H1 (cell line): ENCODE measurements at regions not wholly inside any gene's neighbourhood (a gene's known extent, or its start where the extent isn't known, plus 50 kb on each side); places are given as distances from the start of the nearest gene placed in this dataset.

Experiments used
- CTCF ChIA-PET: fragments of 300-600 bp; sonication (Branson Sonifier 250); formaldehyde crosslinking; loops from one replicate; lab custom pipeline; 2021; ENCODE audit not compliant: partially characterized antibody; lab: Charles Lee
- POLR2A ChIA-PET: fragments of 300-600 bp; sonication (Branson Sonifier 250); formaldehyde crosslinking; loops from one replicate; lab custom pipeline; 2021; ENCODE audit warnings: inconsistent platforms; ENCODE audit not compliant: partially characterized antibody; lab: Charles Lee
- DNase-seq, 2 experiments: peaks; one replicate each; pipeline versions ENCODE4 v3.0.0 to v3.0.0-alpha.2; 2010 to 2022; ENCODE audit warnings: low spot score in 2 of 2, low read depth in 1 of 2, mixed read lengths in 1 of 2
- FAIRE-seq: peaks from 2 replicates; lab custom pipeline; 2011; peaks lifted over from hg19 to GRCh38; lab: Jason Lieb, UNC
- H2AFZ ChIP-seq: 2 replicates; pipeline ENCODE4 v1.8.1; 2012; ENCODE audit warnings: low read length, inconsistent platforms
- H2AK5ac ChIP-seq: 2 replicates; pipeline ENCODE4 v1.6.1; 2013; ENCODE audit warnings: low read depth, low read length
- H2BK120ac ChIP-seq: replicated peaks from 2 replicates; pipeline ENCODE3; 2013; ENCODE audit warnings: low read depth, low read length, inconsistent platforms
- H2BK12ac ChIP-seq: 2 replicates; pipeline ENCODE4 v1.6.1; 2013; ENCODE audit warnings: low read depth, low read length
- H2BK15ac ChIP-seq: 2 replicates; pipeline ENCODE4 v1.6.1; 2013; ENCODE audit warnings: low read length
- H2BK20ac ChIP-seq: 2 replicates; pipeline ENCODE4 v1.6.1; 2013; ENCODE audit warnings: low read length
- H2BK5ac ChIP-seq: 2 replicates; pipeline ENCODE4 v1.6.1; 2013; ENCODE audit warnings: low read depth, low read length
- H3K14ac ChIP-seq: 2 replicates; pipeline ENCODE4 v1.6.1; 2013; ENCODE audit warnings: inconsistent platforms; ENCODE audit not compliant: insufficient read length
- H3K18ac ChIP-seq: 2 replicates; pipeline ENCODE4 v1.6.1; 2013; ENCODE audit warnings: low read length; ENCODE audit errors: extremely low read depth
- H3K23ac ChIP-seq: 2 replicates; pipeline ENCODE4 v1.6.1; 2013; ENCODE audit warnings: inconsistent platforms; ENCODE audit not compliant: insufficient read length
- H3K23me2 ChIP-seq: 2 replicates; pipeline ENCODE4 v1.6.1; 2013; ENCODE audit warnings: low read depth, low read length
- H3K27ac ChIP-seq: 2 replicates; pipeline ENCODE4 v1.6.1; 2011; ENCODE audit warnings: low read depth, low read length, inconsistent platforms
- H3K27me3 ChIP-seq, 4 experiments: replicated peaks in 1 of 4; 1 replicate in 1 of 4; 2 replicates in 3 of 4; pipeline versions ENCODE4 v1.6.1 to v1.8.1; 2011 to 2013; ENCODE audit warnings: low read length in 3 of 4, mild to moderate bottlenecking in 3 of 4, inconsistent platforms in 2 of 4, mixed read lengths in 2 of 4, moderate library complexity in 1 of 4; ENCODE audit not compliant: control insufficient read depth in 3 of 4, insufficient read depth in 3 of 4; ENCODE audit errors: extremely low read depth in 1 of 4
- H3K36me3 ChIP-seq, 4 experiments: 2 replicates each; pipeline versions ENCODE4 v1.6.1 to v1.8.1; 2011 to 2013; ENCODE audit warnings: mild to moderate bottlenecking in 4 of 4, low read length in 3 of 4, moderate library complexity in 2 of 4, control low read depth in 1 of 4, inconsistent platforms in 1 of 4; ENCODE audit not compliant: insufficient read depth in 4 of 4, control insufficient read depth in 2 of 4
- H3K4ac ChIP-seq: replicated peaks from 2 replicates; pipeline ENCODE3; 2013; ENCODE audit warnings: low read length, low read depth, mixed read lengths, inconsistent platforms; ENCODE audit not compliant: insufficient read length
- H3K4me1 ChIP-seq, 4 experiments: replicated peaks in 1 of 4; 1 replicate in 1 of 4; 2 replicates in 3 of 4; pipeline versions ENCODE4 v1.6.1 to v1.8.1; 2011 to 2013; ENCODE audit warnings: low read length in 3 of 4, inconsistent platforms in 2 of 4, mixed read lengths in 1 of 4; ENCODE audit not compliant: insufficient read depth in 4 of 4, control insufficient read depth in 3 of 4
- H3K4me2 ChIP-seq, 2 experiments: 2 replicates each; pipeline versions ENCODE4 v1.6.1 to v1.8.1; 2011 to 2013; ENCODE audit warnings: low read depth in 2 of 2, low read length in 2 of 2, control low read depth in 1 of 2, inconsistent platforms in 1 of 2, mild to moderate bottlenecking in 1 of 2; ENCODE audit not compliant: insufficient read depth in 1 of 2
- H3K4me3 ChIP-seq, 4 experiments: fragments of 200-600, 300-600 bp in 1 of 4; sonication (generic), shearing (Covaris generic), sonication (Bioruptor Twin) in 1 of 4; 2 replicates each; pipeline versions ENCODE4 v1.5.1 to v1.8.1; 2011 to 2016; ENCODE audit warnings: low read length in 4 of 4, low read depth in 3 of 4, control low read depth in 2 of 4, inconsistent platforms in 2 of 4, mild to moderate bottlenecking in 2 of 4, mixed read lengths in 1 of 4, moderate library complexity in 1 of 4; ENCODE audit not compliant: insufficient read depth in 2 of 4; ENCODE audit errors: extremely low read depth in 1 of 4
- H3K56ac ChIP-seq: replicated peaks from 2 replicates; pipeline ENCODE3; 2013; ENCODE audit warnings: low read depth, mild to moderate bottlenecking, mixed read lengths, low read length, inconsistent platforms; ENCODE audit not compliant: insufficient read length
- H3K79me1 ChIP-seq: 2 replicates; pipeline ENCODE4 v1.6.1; 2013; ENCODE audit warnings: low read depth, low read length, control low read depth
- H3K79me2 ChIP-seq, 2 experiments: 2 replicates each; pipeline versions ENCODE4 v1.6.1 to v1.8.1; 2012 to 2013; ENCODE audit warnings: low read length in 2 of 2, mild to moderate bottlenecking in 2 of 2, inconsistent platforms in 1 of 2; ENCODE audit not compliant: insufficient read depth in 2 of 2, control insufficient read depth in 1 of 2
- H3K9ac ChIP-seq, 4 experiments: replicated peaks in 1 of 4; 1 replicate in 1 of 4; 2 replicates in 3 of 4; pipeline versions ENCODE4 v1.6.1 to v1.8.1; 2011 to 2013; ENCODE audit warnings: low read depth in 3 of 4, low read length in 3 of 4, control low read depth in 2 of 4, mild to moderate bottlenecking in 2 of 4, moderate library complexity in 2 of 4, inconsistent platforms in 1 of 4; ENCODE audit errors: extremely low read depth in 1 of 4
- H3K9me3 ChIP-seq, 2 experiments: 2 replicates each; pipeline versions ENCODE4 v1.6.1 to v1.8.1; 2012 to 2013; ENCODE audit warnings: mild to moderate bottlenecking in 2 of 2, moderate library complexity in 2 of 2, control low read depth in 1 of 2, inconsistent platforms in 1 of 2, low read depth in 1 of 2, low read length in 1 of 2, mixed read lengths in 1 of 2; ENCODE audit not compliant: insufficient read depth in 2 of 2
- H4K20me1 ChIP-seq, 2 experiments: replicated peaks in 1 of 2; 2 replicates each; pipeline versions ENCODE3 to v1.8.1; 2011 to 2013; ENCODE audit warnings: inconsistent platforms in 2 of 2, low read length in 2 of 2, mild to moderate bottlenecking in 1 of 2; ENCODE audit not compliant: insufficient read depth in 2 of 2, control insufficient read depth in 1 of 2
- H4K5ac ChIP-seq: 2 replicates; pipeline ENCODE4 v1.6.1; 2013; ENCODE audit warnings: low read length, low read depth, mixed read lengths, inconsistent platforms; ENCODE audit not compliant: insufficient read length
- H4K8ac ChIP-seq: 2 replicates; pipeline ENCODE4 v1.8.0; 2013; ENCODE audit warnings: mild to moderate bottlenecking, moderate library complexity, low read length, inconsistent platforms; ENCODE audit not compliant: insufficient read depth; ENCODE audit errors: extremely low read depth
- H4K91ac ChIP-seq: replicated peaks from 2 replicates; pipeline ENCODE3; 2013; ENCODE audit warnings: low read length, mixed read lengths, inconsistent platforms; ENCODE audit not compliant: insufficient read length
- ATF2 ChIP-seq: IDR thresholded peaks from 2 replicates; pipeline ENCODE4 v1.6.1; 2012; ENCODE audit warnings: low read length, inconsistent platforms
- ATF3 ChIP-seq: IDR thresholded peaks from 2 replicates; pipeline ENCODE4 v1.6.1; 2011; ENCODE audit warnings: low read depth, mild to moderate bottlenecking, low read length; ENCODE audit not compliant: insufficient read depth
- BCL11A ChIP-seq, 2 experiments: IDR thresholded peaks; one replicate each; pipeline ENCODE4 v1.6.1; 2011; ENCODE audit warnings: low read depth in 2 of 2, low read length in 2 of 2, mild to moderate bottlenecking in 2 of 2
- EGR1 ChIP-seq: IDR thresholded peaks from 2 replicates; pipeline ENCODE4 v1.6.1; 2011; ENCODE audit warnings: low read depth, low read length, borderline replicate concordance
- JUND ChIP-seq: IDR thresholded peaks from 2 replicates; pipeline ENCODE4 v1.6.1; 2011; ENCODE audit warnings: mild to moderate bottlenecking, improper control_type of control experiment, low read length
- KDM5A ChIP-seq: fragments of 200-600 bp; IDR thresholded peaks from 2 replicates; pipeline ENCODE4 v1.7.1; 2012; ENCODE audit warnings: mild to moderate bottlenecking, low read length, inconsistent platforms, mixed read lengths
- NANOG ChIP-seq: IDR thresholded peaks from 2 replicates; pipeline ENCODE4 v1.6.1; 2011; ENCODE audit warnings: low read length, low read depth, mild to moderate bottlenecking, inconsistent platforms; ENCODE audit not compliant: insufficient read depth, poor library complexity, severe bottlenecking
- POU5F1 ChIP-seq: IDR thresholded peaks from 2 replicates; pipeline ENCODE4 v1.6.1; 2011; ENCODE audit warnings: low read depth, mild to moderate bottlenecking, low read length, moderate library complexity
- RXRA ChIP-seq: IDR thresholded peaks from 2 replicates; pipeline ENCODE4 v1.6.1; 2011; ENCODE audit warnings: low read depth, mild to moderate bottlenecking, low read length, moderate library complexity; ENCODE audit not compliant: insufficient read depth
- SIRT6 ChIP-seq: IDR thresholded peaks from one replicate; pipeline ENCODE4 v1.7.1; 2012; ENCODE audit warnings: low read length, inconsistent platforms
- SIX5 ChIP-seq: IDR thresholded peaks from 2 replicates; pipeline ENCODE4 v1.6.1; 2011; ENCODE audit warnings: mild to moderate bottlenecking, low read depth, low read length
- SP1 ChIP-seq: IDR thresholded peaks from 2 replicates; pipeline ENCODE4 v1.6.1; 2011; ENCODE audit warnings: low read depth, low read length
- SP4 ChIP-seq: IDR thresholded peaks from 2 replicates; pipeline ENCODE4 v1.6.1; 2012; ENCODE audit warnings: low read length, inconsistent platforms
- TCF12 ChIP-seq: IDR thresholded peaks from 2 replicates; pipeline ENCODE4 v1.6.1; 2011; ENCODE audit warnings: low read depth, mild to moderate bottlenecking, low read length
- WGBS, 2 experiments: shearing (Covaris generic) in 1 of 2; methylation state at CpG; one replicate each; pipeline versions ENCODE4 v1.1.6 to v1.1.7; 2013 to 2015; ENCODE audit warnings: low lambda C conversion rate in 2 of 2, mixed read lengths in 2 of 2, inconsistent platforms in 1 of 2, low coverage in 1 of 2, missing lambda C conversion rate in 1 of 2; ENCODE audit not compliant: insufficient replicate concordance in 2 of 2, insufficient coverage in 1 of 2, insufficient read length in 1 of 2; ENCODE audit errors: extremely low coverage in 1 of 2, missing lambda C conversion rate in 1 of 2; 5-methylcytosine and 5-hydroxymethylcytosine counted together

GRCh38 chr22:22999523-22999922 lies 70.8 kb upstream of the GNAZ start:
- Histone ChIP-seq H2BK15ac (no peak overlapping the region), H3K9ac (no peak overlapping the region), H3K9me3 (peaks cover 13 to 14% of the 10 kb centered on the region in 2 experiments), H4K91ac (no peak overlapping the region), H3K27ac (no peak overlapping the region), H4K20me1 (no peaks in the 10 kb centered on the region), H2BK20ac (no peak overlapping the region), H3K36me3 (no peaks in the 10 kb centered on the region), H3K4me2 (no peak overlapping the region), H2BK120ac (no peak overlapping the region), H4K8ac (no peak overlapping the region), H3K79me2 (no peaks in the 10 kb centered on the region), H3K23ac (no peak overlapping the region), H2AFZ (no peak overlapping the region), H3K56ac (no peak overlapping the region), H3K4me1 (no peaks in the 10 kb centered on the region), H3K27me3 (peaks cover 0 to 4% (median 3%) of the 10 kb centered on the region in 4 experiments; a peak in 3 of 7 replicates), H3K14ac (no peak overlapping the region), H2BK5ac (no peak overlapping the region), H3K79me1 (no peaks in the 10 kb centered on the region), H2BK12ac (no peak overlapping the region), H3K18ac (no peak overlapping the region), H3K4me3 (no peak overlapping the region), H3K4ac (no peak overlapping the region), H3K23me2 (no peaks in the 10 kb centered on the region), H2AK5ac (no peak overlapping the region), H4K5ac (no peak overlapping the region)
- WGBS, 2 experiments: 61% methylated on average over 2 of the region's 2 CpGs; no CpG with 5 or more reads in 1 of the 2 experiments
- ChIA-PET POLR2A (no interaction called here), CTCF (no interaction called here)
- FAIRE-seq (no peak), DNase-seq (no peak)
- TF ChIP-seq KDM5A: no peak
- TF ChIP-seq SP4: no peak
- TF ChIP-seq ATF2: no peak
- no peak for TF ChIP-seq RXRA
- TF ChIP-seq ATF3: no peak
- TF ChIP-seq SIX5: no peak
- TF ChIP-seq JUND: no peak
- no peak for TF ChIP-seq NANOG
- no peak for TF ChIP-seq SP1
- no peak for TF ChIP-seq SIRT6
- TF ChIP-seq EGR1: no peak
- TF ChIP-seq POU5F1: no peak
- no peak for TF ChIP-seq TCF12
- TF ChIP-seq BCL11A (IDR thresholded peaks at IDR 0.05; ENCODE audit: low read depth in 2 of 2, low read length in 2 of 2): no peak
